Suprapubic skin (tissue), 4 donors: ENCODE measurements at regions not wholly inside any gene's neighbourhood (a gene's known extent, or its start where the extent isn't known, plus 50 kb on each side); places are given as distances from the start of the nearest gene placed in this dataset.

Source experiments
- DNase-seq, 2 donors: peaks; one replicate each; pipeline ENCODE4 v3.0.0-alpha.2; 2019; ENCODE audit warnings: low spot score in 2 of 2
- H3K27ac ChIP-seq: fragments of 200-600 bp; sonication (generic); one replicate; pipeline ENCODE4 v1.5.1; 2019
- H3K27me3 ChIP-seq: fragments of 200-600 bp; sonication (generic); one replicate; pipeline ENCODE4 v1.5.1; 2019
- H3K36me3 ChIP-seq: fragments of 200-600 bp; sonication (generic); one replicate; pipeline ENCODE4 v1.5.1; 2019
- H3K4me1 ChIP-seq: fragments of 200-600 bp; sonication (generic); one replicate; pipeline ENCODE4 v1.5.1; 2019
- H3K4me3 ChIP-seq: fragments of 200-600 bp; sonication (generic); one replicate; pipeline ENCODE4 v1.5.1; 2019; ENCODE audit warnings: mild to moderate bottlenecking
- H3K9me3 ChIP-seq: fragments of 200-600 bp; sonication (generic); one replicate; pipeline ENCODE4 v1.5.1; 2019
- EP300 ChIP-seq: sonication (generic); formaldehyde crosslinking; IDR thresholded peaks from one replicate; pipeline ENCODE4 v1.6.1; 2017; ENCODE audit warnings: antibody characterized with exemption
- POLR2A ChIP-seq, 2 donors: fragments of 450-650 bp; IDR thresholded peaks; one replicate each; pipeline ENCODE4 v1.6.1; 2017; ENCODE audit warnings: antibody characterized with exemption in 2 of 2, mild to moderate bottlenecking in 2 of 2, moderate library complexity in 2 of 2
- POLR2AphosphoS5 ChIP-seq, 3 donors: sonication (generic); formaldehyde crosslinking; IDR thresholded peaks; one replicate each; pipeline ENCODE4 v1.6.1; 2017; ENCODE audit warnings: antibody characterized with exemption in 3 of 3
- WGBS: methylation state at CpG from one replicate; pipeline ENCODE4 v1.1.5; 2018; 5-methylcytosine and 5-hydroxymethylcytosine counted together
- TF ChIP-seq, protein P1 (sequence below), 2 donors: fragments of 200-600 bp in 1 of 2; fragments of 450-650 bp in 1 of 2; sonication (generic) in 1 of 2; IDR thresholded peaks; one replicate each; pipeline ENCODE4 v1.5.1; 2016 to 2019; ENCODE audit warnings: antibody characterized with exemption in 2 of 2, mild to moderate bottlenecking in 1 of 2, moderate library complexity in 1 of 2

DNA sequence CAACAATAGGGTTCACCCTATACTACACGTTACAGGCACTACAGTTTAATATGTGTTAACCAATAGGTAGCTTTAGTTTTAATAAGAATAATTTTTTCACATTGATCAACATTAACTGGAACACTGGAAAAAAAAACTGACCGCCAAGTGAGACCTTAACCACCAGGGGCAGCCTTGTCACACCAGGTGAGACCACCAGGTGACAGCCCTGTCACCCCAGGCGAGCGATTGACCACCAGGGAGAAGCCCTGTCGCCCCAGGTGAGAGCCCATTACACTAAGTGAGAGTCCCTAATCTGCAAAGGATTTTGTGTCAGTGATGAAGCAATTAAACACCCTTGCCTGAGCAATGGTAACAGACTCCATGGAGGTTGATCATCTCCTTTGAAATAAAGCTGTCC is 75.4 kb upstream of the SYK start:
- Histone ChIP-seq H3K27me3 (peaks cover 6% of the 10 kb centered on the region), H3K4me3 (no peak overlapping the region), H3K4me1 (no peaks in the 10 kb centered on the region), H3K36me3 (no peaks in the 10 kb centered on the region), H3K27ac (no peak overlapping the region), H3K9me3 (no peaks in the 10 kb centered on the region)
- WGBS = 90% methylated on average over 5 of the region's 5 CpGs
- DNase-seq = no peak
- TF ChIP-seq EP300 = no peak

DNA sequence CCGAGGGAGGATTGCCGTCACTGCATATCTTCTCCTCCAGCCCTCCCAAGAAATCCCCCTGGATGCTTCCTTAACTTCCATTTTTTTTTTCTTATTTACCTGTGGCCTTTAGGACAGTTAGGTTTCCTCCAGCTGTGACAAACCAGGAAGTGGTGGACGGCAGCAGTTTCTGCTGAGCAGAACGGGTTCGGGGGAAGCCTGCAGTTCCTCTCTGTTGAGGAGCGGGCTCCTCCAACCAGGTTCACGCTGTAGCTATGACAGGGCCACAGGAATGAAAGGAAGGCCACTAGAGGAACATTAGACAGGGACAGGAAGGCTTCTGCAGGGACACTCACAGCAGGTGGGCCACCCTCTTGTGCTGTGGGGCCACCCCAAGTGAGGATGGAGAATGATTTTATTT is 76.7 kb upstream of the SYK start:
- WGBS = 76% methylated on average over 7 of the region's 7 CpGs
- no peak for TF ChIP-seq POLR2AphosphoS5 (IDR thresholded peaks at IDR 0.05)
- no peak for TF ChIP-seq POLR2A (IDR thresholded peaks at IDR 0.05)
- TF ChIP-seq, protein P1, sequence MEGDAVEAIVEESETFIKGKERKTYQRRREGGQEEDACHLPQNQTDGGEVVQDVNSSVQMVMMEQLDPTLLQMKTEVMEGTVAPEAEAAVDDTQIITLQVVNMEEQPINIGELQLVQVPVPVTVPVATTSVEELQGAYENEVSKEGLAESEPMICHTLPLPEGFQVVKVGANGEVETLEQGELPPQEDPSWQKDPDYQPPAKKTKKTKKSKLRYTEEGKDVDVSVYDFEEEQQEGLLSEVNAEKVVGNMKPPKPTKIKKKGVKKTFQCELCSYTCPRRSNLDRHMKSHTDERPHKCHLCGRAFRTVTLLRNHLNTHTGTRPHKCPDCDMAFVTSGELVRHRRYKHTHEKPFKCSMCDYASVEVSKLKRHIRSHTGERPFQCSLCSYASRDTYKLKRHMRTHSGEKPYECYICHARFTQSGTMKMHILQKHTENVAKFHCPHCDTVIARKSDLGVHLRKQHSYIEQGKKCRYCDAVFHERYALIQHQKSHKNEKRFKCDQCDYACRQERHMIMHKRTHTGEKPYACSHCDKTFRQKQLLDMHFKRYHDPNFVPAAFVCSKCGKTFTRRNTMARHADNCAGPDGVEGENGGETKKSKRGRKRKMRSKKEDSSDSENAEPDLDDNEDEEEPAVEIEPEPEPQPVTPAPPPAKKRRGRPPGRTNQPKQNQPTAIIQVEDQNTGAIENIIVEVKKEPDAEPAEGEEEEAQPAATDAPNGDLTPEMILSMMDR (IDR thresholded peaks at IDR 0.05) = no peak
- TF ChIP-seq EP300 = no peak

DNA sequence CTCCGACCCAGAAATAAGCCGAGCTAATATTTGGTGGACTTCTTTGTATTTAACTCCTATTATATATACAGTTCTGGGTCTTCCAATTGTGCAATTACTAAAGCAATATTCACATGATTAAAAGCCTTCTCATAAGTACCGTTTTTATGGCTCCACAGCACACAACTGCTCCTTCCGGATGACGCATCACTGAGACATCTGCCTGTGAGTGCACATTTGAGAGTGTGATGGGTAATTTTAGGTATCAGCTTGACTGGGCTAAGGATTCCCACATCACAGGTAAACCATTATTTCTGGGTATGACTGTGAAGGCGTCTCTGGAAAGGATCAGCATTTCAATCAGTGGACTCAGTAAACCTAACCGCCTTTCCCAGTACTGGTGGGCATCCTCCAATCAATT is 77.5 kb upstream of the SYK start:
- H3K4me1 ChIP-seq = no peaks in the 10 kb centered on the region
- WGBS = 77% methylated on average over 7 of the region's 7 CpGs
- TF ChIP-seq POLR2A (IDR thresholded peaks at IDR 0.05) = no peak
- no peak for TF ChIP-seq EP300
- no peak for TF ChIP-seq POLR2AphosphoS5 (IDR thresholded peaks at IDR 0.05)
- TF ChIP-seq, protein P1 (IDR thresholded peaks at IDR 0.05) = no peak
- no peak overlapping the region for H3K27ac ChIP-seq
- H3K9me3 ChIP-seq = no peaks in the 10 kb centered on the region
- no peak for DNase-seq
- H3K4me3 ChIP-seq = no peak overlapping the region
- H3K27me3 ChIP-seq = peaks cover 2% of the 10 kb centered on the region
- no peaks in the 10 kb centered on the region for H3K36me3 ChIP-seq

More for the DNA sequence above, 76.7 kb upstream of the SYK start:
- peaks cover 2% of the 10 kb centered on the region for H3K27me3 ChIP-seq
- H3K4me3 ChIP-seq = no peak overlapping the region
- H3K36me3 ChIP-seq = no peaks in the 10 kb centered on the region
- no peaks in the 10 kb centered on the region for H3K4me1 ChIP-seq
- no peaks in the 10 kb centered on the region for H3K9me3 ChIP-seq
- DNase-seq = no peak
- no peak overlapping the region for H3K27ac ChIP-seq

DNA sequence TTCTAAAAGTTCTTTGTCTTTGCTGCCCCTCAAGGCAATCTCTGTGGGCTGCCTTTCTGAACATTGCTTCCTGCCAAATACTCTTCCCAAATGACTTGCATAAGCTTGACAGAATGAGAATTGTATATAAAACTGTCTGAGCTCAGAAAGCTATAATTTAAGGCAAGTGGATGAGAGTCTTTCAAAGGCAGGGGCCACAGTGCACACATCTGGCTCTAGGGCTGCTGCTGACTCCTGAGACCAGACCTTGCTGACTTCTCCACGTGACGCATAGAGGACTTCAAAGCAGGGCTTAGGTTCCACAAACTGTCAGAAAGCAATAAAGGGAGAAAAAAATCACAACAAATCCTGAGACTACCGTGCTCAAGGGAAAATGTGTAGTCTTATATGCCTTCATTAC is 79.4 kb upstream of the DIRAS2 start:
- Histone ChIP-seq H3K4me1 (no peaks in the 10 kb centered on the region), H3K36me3 (no peaks in the 10 kb centered on the region), H3K27me3 (peaks cover 2% of the 10 kb centered on the region), H3K27ac (no peak overlapping the region), H3K9me3 (no peaks in the 10 kb centered on the region), H3K4me3 (no peak overlapping the region)
- TF ChIP-seq POLR2AphosphoS5 (IDR thresholded peaks at IDR 0.05) (no peak), POLR2A (IDR thresholded peaks at IDR 0.05) (no peak), EP300 (no peak)
- TF ChIP-seq, protein P1 (IDR thresholded peaks at IDR 0.05) = no peak
- no peak for DNase-seq
- 14% methylated on average over 3 of the region's 3 CpGs for WGBS

DNA sequence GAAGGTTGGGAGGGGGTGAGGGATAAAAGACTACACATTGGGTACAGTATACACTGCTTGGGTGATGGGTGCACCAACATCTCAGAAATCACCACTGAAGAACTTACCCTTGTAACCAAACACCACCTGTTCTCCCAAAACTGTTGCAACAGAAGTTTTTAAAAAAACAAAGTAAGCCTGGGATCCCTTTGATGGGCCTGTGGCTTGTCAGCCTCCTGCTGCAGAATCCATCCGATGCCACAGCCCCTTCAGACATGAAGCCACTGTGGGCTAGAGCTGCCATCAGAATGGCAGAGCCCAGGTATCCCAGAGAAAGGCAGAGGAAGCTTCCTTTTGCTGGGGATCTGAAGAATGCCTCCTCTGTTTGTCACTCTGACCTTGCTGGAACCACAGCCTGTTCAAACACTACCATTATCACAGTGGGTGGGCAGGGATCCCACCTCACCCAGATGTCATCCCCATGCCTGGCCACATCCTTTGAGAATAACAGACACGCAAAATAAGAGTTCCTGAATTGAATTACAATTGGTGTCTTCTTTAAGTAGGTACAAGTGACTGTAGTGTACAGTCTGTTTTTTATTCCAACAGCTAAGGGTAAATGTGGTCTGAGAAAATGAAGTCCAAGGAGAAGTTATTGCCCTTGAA is 78.1 kb upstream of the DIRAS2 start:
- DNase-seq = no peak
- Histone ChIP-seq H3K36me3 (no peaks in the 10 kb centered on the region), H3K4me1 (no peaks in the 10 kb centered on the region), H3K27me3 (peaks cover 2% of the 10 kb centered on the region), H3K4me3 (no peak overlapping the region), H3K27ac (no peak overlapping the region), H3K9me3 (no peaks in the 10 kb centered on the region)
- TF ChIP-seq, protein P1 (IDR thresholded peaks at IDR 0.05) = no peak
- TF ChIP-seq EP300 (no peak), POLR2AphosphoS5 (IDR thresholded peaks at IDR 0.05) (no peak), POLR2A (IDR thresholded peaks at IDR 0.05) (no peak)
- WGBS = 50% methylated on average over 2 of the region's 2 CpGs

DNA sequence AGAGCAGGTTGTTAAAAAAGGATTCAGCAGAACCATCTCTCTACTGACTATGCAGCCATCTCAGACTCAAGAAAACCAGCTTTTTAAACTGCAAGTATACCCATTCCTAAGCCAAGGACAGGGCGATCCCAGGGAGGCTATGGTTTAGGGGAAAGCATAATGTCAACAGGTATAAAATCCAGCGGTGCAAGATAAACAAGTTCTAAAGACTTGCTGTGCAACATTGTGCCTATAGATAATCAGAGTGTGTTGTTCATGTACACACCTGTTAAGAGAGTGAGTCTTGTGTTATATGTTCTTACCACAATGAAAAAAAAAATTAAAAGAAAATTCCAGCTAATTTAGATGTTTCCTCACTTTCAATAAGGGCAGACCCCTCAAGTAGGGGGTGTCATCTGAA is 63.6 kb upstream of the DIRAS2 start:
- H3K27me3 ChIP-seq = no peaks in the 10 kb centered on the region
- H3K4me3 ChIP-seq = no peak overlapping the region
- no peaks in the 10 kb centered on the region for H3K9me3 ChIP-seq
- H3K27ac ChIP-seq = peak overlapping the region; percentile 35
- WGBS = 67% methylated on average over 2 of the region's 2 CpGs
- DNase-seq = no peak
- no peaks in the 10 kb centered on the region for H3K36me3 ChIP-seq
- H3K4me1 ChIP-seq = no peaks in the 10 kb centered on the region
- TF ChIP-seq POLR2A (IDR thresholded peaks at IDR 0.05) = no peak
- TF ChIP-seq, protein P1 (IDR thresholded peaks at IDR 0.05) = no peak
- TF ChIP-seq EP300 = no peak
- TF ChIP-seq POLR2AphosphoS5 (IDR thresholded peaks at IDR 0.05) = no peak
